ENCODE measurements at regions not wholly inside any gene's neighbourhood (a gene's known extent, or its start where the extent isn't known, plus 50 kb on each side); places are given as distances from the start of the nearest gene placed in this dataset.

DNA sequence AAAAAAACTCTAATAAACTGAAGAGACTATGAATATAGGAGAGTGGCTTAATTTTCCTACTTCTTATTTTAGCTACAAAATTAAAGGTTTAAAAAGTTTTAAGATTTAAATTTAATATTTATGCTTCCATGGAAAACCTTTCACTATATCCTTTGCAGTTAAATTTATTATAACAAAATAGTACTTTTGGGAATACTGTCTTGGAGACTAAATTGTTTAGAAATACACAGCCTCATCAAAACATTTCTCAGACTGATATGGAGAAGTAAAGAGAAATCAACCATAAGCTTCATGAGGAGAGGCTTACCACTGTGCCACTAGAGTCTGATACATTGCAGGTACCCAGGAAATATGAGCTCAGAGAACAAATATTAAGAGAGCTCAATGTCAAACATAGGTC lies 436.5 kb downstream of the KCTD12 start:
- H3K79me2 ChIP-seq (ENCODE audit: low read length), result no peaks in the 10 kb centered on the region
- H4K20me1 ChIP-seq (ENCODE audit: insufficient read depth, low read length), result no peaks in the 10 kb centered on the region
- TF ChIP-seq EZH2phosphoT487 (IDR thresholded peaks at IDR 0.05; ENCODE audit: low read depth) (no peak), CTCF (IDR thresholded peaks at IDR 0.05; ENCODE audit: low read depth, low read length) (no peak)
- no peaks in the 10 kb centered on the region for H3K36me3 ChIP-seq (replicated peaks; ENCODE audit: low read depth, low read length)
- H3K27ac ChIP-seq (ENCODE audit: low read length), result no peak overlapping the region
- no peak overlapping the region for H2AFZ ChIP-seq (ENCODE audit: low read depth, low read length)
- no peak overlapping the region for H3K4me3 ChIP-seq (ENCODE audit: low read length)
- H3K4me1 ChIP-seq (ENCODE audit: low read length), result no peaks in the 10 kb centered on the region
- no peak overlapping the region for H3K9ac ChIP-seq (ENCODE audit: low read length)
- H3K27me3 ChIP-seq (ENCODE audit: low read depth, low read length), result no peaks in the 10 kb centered on the region
- H3K4me2 ChIP-seq (ENCODE audit: low read length), result no peak overlapping the region
- H3K9me3 ChIP-seq (ENCODE audit: insufficient read depth, low read length), result peaks cover 9% of the 10 kb centered on the region; the same call in 1 of the 2 replicates

- H3K4me2 ChIP-seq (ENCODE audit: low read length), result no peak overlapping the region
- no peaks in the 10 kb centered on the region for H4K20me1 ChIP-seq (ENCODE audit: insufficient read depth, low read length)
- peaks cover 1% of the 10 kb centered on the region for H3K4me1 ChIP-seq (ENCODE audit: low read length)
- no peak overlapping the region for H3K4me3 ChIP-seq (ENCODE audit: low read length)
- no peak overlapping the region for H3K27ac ChIP-seq (ENCODE audit: low read length)
- TF ChIP-seq CTCF (IDR thresholded peaks at IDR 0.05; ENCODE audit: low read depth, low read length) (no peak), EZH2phosphoT487 (IDR thresholded peaks at IDR 0.05; ENCODE audit: low read depth) (no peak)
- H3K27me3 ChIP-seq (ENCODE audit: low read depth, low read length), result no peaks in the 10 kb centered on the region
- H3K9ac ChIP-seq (ENCODE audit: low read length), result no peak overlapping the region
- no peaks in the 10 kb centered on the region for H3K79me2 ChIP-seq (ENCODE audit: low read length)
- no peaks in the 10 kb centered on the region for H3K36me3 ChIP-seq (replicated peaks; ENCODE audit: low read depth, low read length)
- no peaks in the 10 kb centered on the region for H3K9me3 ChIP-seq (ENCODE audit: insufficient read depth, low read length)
- no peak overlapping the region for H2AFZ ChIP-seq (ENCODE audit: low read depth, low read length)
These were observed 440.0 kb downstream of the KCTD12 start for GRCh38 chr13:76446191-76446590.

DNA sequence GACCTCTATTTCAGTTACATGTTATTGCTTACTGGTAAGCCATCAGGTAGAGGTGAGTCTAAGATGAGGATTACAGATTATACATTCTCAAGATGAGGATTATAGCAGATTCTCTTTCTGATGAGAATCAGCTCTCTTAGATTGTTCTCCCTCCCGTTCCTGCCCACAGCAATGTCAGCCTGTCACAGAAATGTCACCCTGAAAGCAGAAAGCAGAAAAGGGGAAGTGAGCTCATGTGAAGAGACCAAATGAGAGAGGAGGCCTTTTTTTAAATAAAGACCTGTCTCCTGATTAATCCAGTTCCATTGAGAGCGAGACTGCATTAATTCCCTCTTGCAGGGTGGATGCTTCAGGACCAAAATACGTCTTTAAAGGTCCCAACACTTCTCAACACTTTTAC lies 445.6 kb downstream of the KCTD12 start:
- Histone ChIP-seq H3K4me3 (ENCODE audit: low read length) (peak overlapping the region; percentile 52), H3K36me3 (replicated peaks; ENCODE audit: low read depth, low read length) (no peaks in the 10 kb centered on the region), H3K79me2 (ENCODE audit: low read length) (no peaks in the 10 kb centered on the region), H3K27me3 (ENCODE audit: low read depth, low read length) (no peaks in the 10 kb centered on the region), H3K9ac (ENCODE audit: low read length) (peak overlapping the region; percentile 10; the same call in 1 of the 2 replicates), H3K27ac (ENCODE audit: low read length) (peak overlapping the region; percentile 15; the same call in 1 of the 2 replicates), H3K4me1 (ENCODE audit: low read length) (peaks cover 14% of the 10 kb centered on the region), H4K20me1 (ENCODE audit: insufficient read depth, low read length) (no peaks in the 10 kb centered on the region), H2AFZ (ENCODE audit: low read depth, low read length) (peak overlapping the region; percentile 90), H3K9me3 (ENCODE audit: insufficient read depth, low read length) (no peaks in the 10 kb centered on the region), H3K4me2 (ENCODE audit: low read length) (peak overlapping the region; percentile 79)
- TF ChIP-seq EZH2phosphoT487 (IDR thresholded peaks at IDR 0.05; ENCODE audit: low read depth), result no peak
- TF ChIP-seq CTCF (IDR thresholded peaks at IDR 0.05; ENCODE audit: low read depth, low read length), result no peak

GRCh38 chr13:76439546-76439945 lies 446.7 kb downstream of the KCTD12 start:
- Histone ChIP-seq H3K79me2 (ENCODE audit: low read length) (no peaks in the 10 kb centered on the region), H3K4me3 (ENCODE audit: low read length) (no peak overlapping the region), H3K4me1 (ENCODE audit: low read length) (peaks cover 14% of the 10 kb centered on the region), H3K4me2 (ENCODE audit: low read length) (no peak overlapping the region), H3K9me3 (ENCODE audit: insufficient read depth, low read length) (no peaks in the 10 kb centered on the region), H3K36me3 (replicated peaks; ENCODE audit: low read depth, low read length) (no peaks in the 10 kb centered on the region), H3K27me3 (ENCODE audit: low read depth, low read length) (no peaks in the 10 kb centered on the region), H3K9ac (ENCODE audit: low read length) (no peak overlapping the region), H2AFZ (ENCODE audit: low read depth, low read length) (no peak overlapping the region), H3K27ac (ENCODE audit: low read length) (no peak overlapping the region), H4K20me1 (ENCODE audit: insufficient read depth, low read length) (no peaks in the 10 kb centered on the region)
- TF ChIP-seq CTCF (IDR thresholded peaks at IDR 0.05; ENCODE audit: low read depth, low read length), result no peak
- no peak for TF ChIP-seq EZH2phosphoT487 (IDR thresholded peaks at IDR 0.05; ENCODE audit: low read depth)
